Retinal pigment epithelial cell (primary cell): ENCODE measurements at regions not wholly inside any gene's neighbourhood (a gene's known extent, or its start where the extent isn't known, plus 50 kb on each side); places are given as distances from the start of the nearest gene placed in this dataset.

Experiments
- DNase-seq: peaks from one replicate; pipeline ENCODE4 v3.0.0-alpha.2; 2010; ENCODE audit warnings: low read depth
- H3K4me3 ChIP-seq: 2 replicates; pipeline ENCODE4 v1.5.1; 2011; ENCODE audit warnings: mild to moderate bottlenecking, low read length, control low read depth, moderate library complexity
- TF ChIP-seq, protein P1 (sequence below): conservative IDR thresholded peaks from 2 replicates; pipeline ENCODE4 v1.5.1; 2011; ENCODE audit warnings: low read depth, low read length, control low read depth, inconsistent platforms

DNA sequence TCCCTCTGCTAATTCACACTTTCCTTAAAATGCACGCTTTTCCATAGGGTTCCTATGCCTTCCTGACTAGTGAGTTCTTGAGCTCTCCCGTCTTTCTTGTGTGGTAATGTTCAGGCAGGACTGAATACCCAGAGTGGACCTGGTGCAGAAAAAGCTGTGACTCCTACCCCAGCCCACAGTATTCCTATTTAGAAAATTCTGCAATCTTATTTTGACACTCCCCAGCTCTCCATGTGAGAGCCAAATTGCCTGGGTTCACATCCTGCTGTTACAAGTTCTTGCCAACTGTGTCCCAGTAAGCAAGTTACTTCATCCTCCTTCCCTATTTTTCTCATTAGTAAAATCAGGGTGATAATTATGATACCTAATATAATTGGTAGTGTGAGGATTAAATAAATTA is 290.8 kb upstream of the SLCO3A1 start:
- no peak overlapping the region for H3K4me3 ChIP-seq
- no peak for DNase-seq
- TF ChIP-seq, protein P1, sequence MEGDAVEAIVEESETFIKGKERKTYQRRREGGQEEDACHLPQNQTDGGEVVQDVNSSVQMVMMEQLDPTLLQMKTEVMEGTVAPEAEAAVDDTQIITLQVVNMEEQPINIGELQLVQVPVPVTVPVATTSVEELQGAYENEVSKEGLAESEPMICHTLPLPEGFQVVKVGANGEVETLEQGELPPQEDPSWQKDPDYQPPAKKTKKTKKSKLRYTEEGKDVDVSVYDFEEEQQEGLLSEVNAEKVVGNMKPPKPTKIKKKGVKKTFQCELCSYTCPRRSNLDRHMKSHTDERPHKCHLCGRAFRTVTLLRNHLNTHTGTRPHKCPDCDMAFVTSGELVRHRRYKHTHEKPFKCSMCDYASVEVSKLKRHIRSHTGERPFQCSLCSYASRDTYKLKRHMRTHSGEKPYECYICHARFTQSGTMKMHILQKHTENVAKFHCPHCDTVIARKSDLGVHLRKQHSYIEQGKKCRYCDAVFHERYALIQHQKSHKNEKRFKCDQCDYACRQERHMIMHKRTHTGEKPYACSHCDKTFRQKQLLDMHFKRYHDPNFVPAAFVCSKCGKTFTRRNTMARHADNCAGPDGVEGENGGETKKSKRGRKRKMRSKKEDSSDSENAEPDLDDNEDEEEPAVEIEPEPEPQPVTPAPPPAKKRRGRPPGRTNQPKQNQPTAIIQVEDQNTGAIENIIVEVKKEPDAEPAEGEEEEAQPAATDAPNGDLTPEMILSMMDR, result no peak

DNA sequence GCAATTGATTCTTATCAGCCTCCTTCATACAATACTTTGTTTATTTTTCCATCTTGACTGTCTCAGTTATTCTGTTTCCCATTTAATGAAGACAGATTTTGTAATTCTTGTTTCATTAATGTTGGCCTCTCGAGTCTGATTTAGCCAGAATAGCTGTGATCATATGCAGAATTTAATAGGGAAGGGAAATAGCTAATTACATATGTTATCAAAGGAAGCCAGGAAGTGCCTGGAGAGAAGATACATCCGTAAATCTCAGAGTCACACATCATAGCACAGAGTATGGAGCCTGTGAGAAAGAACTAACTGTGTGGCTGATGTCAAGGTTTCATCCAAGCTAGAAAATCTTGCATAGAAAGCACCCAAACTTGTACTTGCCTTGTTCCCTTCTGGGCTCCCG is 288.9 kb upstream of the SLCO3A1 start:
- DNase-seq, result no peak
- no peak overlapping the region for H3K4me3 ChIP-seq
- TF ChIP-seq, protein P1, result no peak

DNA sequence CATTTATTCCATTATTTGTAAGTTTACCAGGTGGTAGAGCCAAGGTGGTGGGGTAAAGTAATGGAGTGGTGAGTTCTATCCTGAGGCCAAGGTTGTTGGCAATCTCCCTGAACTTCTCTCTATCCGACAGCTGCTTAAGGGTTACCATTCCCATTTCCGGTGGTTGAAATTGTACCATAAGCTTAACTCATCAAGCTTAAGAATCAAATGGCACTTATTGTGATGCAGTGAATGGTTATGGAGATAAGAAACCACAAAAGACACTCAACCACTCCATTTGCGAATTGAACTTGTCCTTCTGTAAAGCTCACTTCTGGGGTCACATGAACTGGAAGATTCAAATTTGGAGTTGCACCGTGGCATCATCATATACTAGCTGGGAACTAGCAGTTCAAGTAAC is 287.4 kb upstream of the SLCO3A1 start:
- no peak for DNase-seq
- no peak overlapping the region for H3K4me3 ChIP-seq
- TF ChIP-seq, protein P1, result no peak

DNA sequence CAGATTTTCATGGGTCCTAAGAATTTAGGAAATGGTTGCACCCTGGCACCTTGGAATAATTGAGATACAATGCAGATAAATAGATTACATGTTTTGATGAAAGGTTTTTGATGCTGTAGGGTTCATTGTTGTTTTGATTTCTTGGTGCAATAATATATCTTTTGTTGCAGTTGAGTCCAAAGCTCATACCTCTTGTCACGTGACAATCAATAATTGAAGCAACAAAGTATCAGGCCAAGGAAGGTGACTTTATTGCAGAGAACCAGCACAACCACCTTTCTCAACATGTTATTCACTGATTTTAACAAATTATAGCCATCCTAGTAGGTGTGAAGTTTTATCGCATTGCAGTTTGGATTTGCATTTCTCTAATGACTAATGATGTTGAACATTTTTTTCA is 285.5 kb upstream of the SLCO3A1 start:
- DNase-seq, result no peak
- TF ChIP-seq, protein P1, result no peak
- no peak overlapping the region for H3K4me3 ChIP-seq

DNA sequence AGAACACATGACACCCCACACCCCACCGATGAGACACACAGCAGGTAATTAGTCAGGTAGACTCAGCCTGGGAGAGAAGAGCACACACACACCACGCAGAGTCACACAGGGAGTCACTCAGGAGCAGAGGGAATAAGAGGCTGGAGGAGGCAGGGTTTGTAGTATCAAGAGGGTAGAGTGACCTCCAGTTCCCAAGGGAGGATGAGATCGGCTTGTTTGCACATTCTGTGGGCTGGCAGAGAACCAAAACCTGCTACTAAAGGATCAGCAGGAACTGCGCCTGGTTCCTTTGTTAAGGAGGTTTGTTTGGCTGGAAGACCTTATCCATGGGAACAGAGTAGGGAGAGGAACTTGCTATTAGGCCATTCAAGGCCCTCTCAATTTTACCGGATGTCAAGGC is 281.4 kb upstream of the SLCO3A1 start:
- no peak overlapping the region for H3K4me3 ChIP-seq
- TF ChIP-seq, protein P1, result no peak
- DNase-seq, result peak; percentile 64

DNA sequence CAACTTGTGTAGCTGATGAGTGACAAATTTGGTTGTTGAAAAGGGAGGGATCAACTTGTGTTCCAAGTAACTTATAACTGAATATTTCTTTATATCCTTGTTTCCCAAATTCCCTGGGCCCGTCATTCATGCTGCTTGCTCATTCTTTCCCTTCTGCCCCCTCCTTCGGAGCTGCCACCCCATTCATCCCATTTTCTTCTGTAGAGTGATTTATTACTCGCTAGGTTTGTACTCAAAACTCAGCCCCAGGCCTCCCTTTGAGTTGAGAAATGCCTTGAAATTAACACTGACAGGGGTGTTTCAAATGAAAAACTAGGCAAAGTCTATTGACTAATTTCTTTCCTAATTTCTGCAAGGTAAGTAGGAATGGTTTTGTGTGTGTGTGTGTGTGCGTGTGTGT is 277.4 kb upstream of the SLCO3A1 start:
- no peak overlapping the region for H3K4me3 ChIP-seq
- TF ChIP-seq, protein P1, result no peak
- DNase-seq, result no peak

DNA sequence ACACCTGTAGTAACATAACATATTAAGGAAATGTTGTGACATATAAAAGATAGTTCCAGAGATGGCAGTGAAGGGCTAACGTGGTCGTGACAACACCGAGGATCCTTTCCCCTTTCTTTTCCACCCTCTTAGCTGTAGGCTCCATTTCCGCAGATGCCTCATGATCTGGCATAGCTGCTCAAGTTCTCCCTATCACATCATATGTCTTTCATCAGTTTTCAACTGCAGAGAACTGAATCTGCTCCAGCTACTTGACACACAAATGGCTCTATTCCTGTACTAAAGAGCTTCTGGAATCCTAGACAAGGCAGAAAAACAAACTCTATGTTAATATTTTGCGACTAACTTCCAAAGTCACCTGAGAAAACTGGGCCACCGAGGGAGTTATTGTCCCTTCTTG is 275.0 kb upstream of the SLCO3A1 start:
- TF ChIP-seq, protein P1, result no peak
- no peak for DNase-seq

More for the DNA sequence above, 275.0 kb upstream of the SLCO3A1 start:
- H3K4me3 ChIP-seq, result no peak overlapping the region
